ENCODE measurements at regions not wholly inside any gene's neighbourhood (a gene's known extent, or its start where the extent isn't known, plus 50 kb on each side); places are given as distances from the start of the nearest gene placed in this dataset.

GRCh38 chr11:23315286-23315685 is 455.0 kb upstream of the CCDC179 start:
- Mint-ChIP-seq H3K36me3 (ENCODE audit: low read depth) (no peaks in the 10 kb centered on the region), H3K27ac (no peak overlapping the region), H3K4me3 (no peak overlapping the region), H3K9me3 (peaks cover 13% of the 10 kb centered on the region), H3K27me3 (no peaks in the 10 kb centered on the region), H3K4me1 (ENCODE audit: low read depth) (no peaks in the 10 kb centered on the region)
- H3K4me3 ChIP-seq (ENCODE audit: low read length) = no peak overlapping the region
- no peaks in the 10 kb centered on the region for H3K27me3 ChIP-seq (ENCODE audit: control insufficient read depth in 1 of 2, insufficient read depth in 2 of 2, low read length in 2 of 2)
- TF ChIP-seq CTCF (IDR thresholded peaks at IDR 0.05) = no peak
- no peak overlapping the region for H3K27ac ChIP-seq (ENCODE audit: low read depth in 1 of 2, low read length in 2 of 2)
- H3K4me1 ChIP-seq (ENCODE audit: insufficient read depth, low read length) = no peaks in the 10 kb centered on the region
- ChIA-PET POLR2A (no interaction called here), CTCF (no interaction called here)
- H3K9me3 ChIP-seq (ENCODE audit: control insufficient read depth in 1 of 2, insufficient read depth in 1 of 2, low read length in 2 of 2) = peaks cover 0 to 5% of the 10 kb centered on the region in 2 experiments
- no peak for DNase-seq
- intact Hi-C loops (cut with DNase I, micrococcal nuclease) = no loop called here
- no peak for ATAC-seq (ENCODE audit: poor library complexity)
- H3K36me3 ChIP-seq (ENCODE audit: insufficient read depth, low read length) = no peaks in the 10 kb centered on the region

GRCh38 chr11:23317816-23318215 is 457.5 kb upstream of the CCDC179 start:
- Histone ChIP-seq H3K4me3 (ENCODE audit: low read length) (no peak overlapping the region), H3K9me3 (ENCODE audit: control insufficient read depth in 1 of 2, insufficient read depth in 1 of 2, low read length in 2 of 2) (peaks cover 0 to 7% of the 10 kb centered on the region in 2 experiments), H3K27me3 (ENCODE audit: control insufficient read depth in 1 of 2, insufficient read depth in 2 of 2, low read length in 2 of 2) (no peaks in the 10 kb centered on the region), H3K27ac (ENCODE audit: low read depth in 1 of 2, low read length in 2 of 2) (no peak overlapping the region), H3K36me3 (ENCODE audit: insufficient read depth, low read length) (no peaks in the 10 kb centered on the region), H3K4me1 (ENCODE audit: insufficient read depth, low read length) (no peaks in the 10 kb centered on the region)
- H3K27ac Mint-ChIP-seq = no peak overlapping the region
- H3K36me3 Mint-ChIP-seq (ENCODE audit: low read depth) = no peaks in the 10 kb centered on the region
- CTCF ChIA-PET = no interaction called here
- no peak for TF ChIP-seq CTCF (IDR thresholded peaks at IDR 0.05)
- intact Hi-C loops (cut with DNase I, micrococcal nuclease) = no loop called here
- H3K4me1 Mint-ChIP-seq (ENCODE audit: low read depth) = no peaks in the 10 kb centered on the region
- ATAC-seq (ENCODE audit: poor library complexity) (no peak), DNase-seq (no peak)
- no peaks in the 10 kb centered on the region for H3K27me3 Mint-ChIP-seq
- POLR2A ChIA-PET = no interaction called here
- peaks cover 18% of the 10 kb centered on the region for H3K9me3 Mint-ChIP-seq
- no peak overlapping the region for H3K4me3 Mint-ChIP-seq

- Mint-ChIP-seq H3K9me3 (peaks cover 18% of the 10 kb centered on the region), H3K36me3 (ENCODE audit: low read depth) (no peaks in the 10 kb centered on the region), H3K27ac (no peak overlapping the region), H3K4me3 (no peak overlapping the region), H3K4me1 (ENCODE audit: low read depth) (no peaks in the 10 kb centered on the region), H3K27me3 (no peaks in the 10 kb centered on the region)
- ATAC-seq (ENCODE audit: poor library complexity) (no peak), DNase-seq (no peak)
- Histone ChIP-seq H3K27ac (ENCODE audit: low read depth in 1 of 2, low read length in 2 of 2) (no peak overlapping the region), H3K4me3 (ENCODE audit: low read length) (no peak overlapping the region), H3K27me3 (ENCODE audit: control insufficient read depth in 1 of 2, insufficient read depth in 2 of 2, low read length in 2 of 2) (no peaks in the 10 kb centered on the region), H3K9me3 (ENCODE audit: control insufficient read depth in 1 of 2, insufficient read depth in 1 of 2, low read length in 2 of 2) (peaks cover 0 to 7% of the 10 kb centered on the region in 2 experiments), H3K36me3 (ENCODE audit: insufficient read depth, low read length) (no peaks in the 10 kb centered on the region), H3K4me1 (ENCODE audit: insufficient read depth, low read length) (no peaks in the 10 kb centered on the region)
- POLR2A ChIA-PET = no interaction called here
- intact Hi-C loops (cut with DNase I, micrococcal nuclease) = no loop called here
- no peak for TF ChIP-seq CTCF (IDR thresholded peaks at IDR 0.05)
- CTCF ChIA-PET = no interaction called here
Observed at GRCh38 chr11:23318670-23319069, 458.4 kb upstream of the CCDC179 start.
